ENCODE measurements at regions not wholly inside any gene's neighbourhood (a gene's known extent, or its start where the extent isn't known, plus 50 kb on each side); places are given as distances from the start of the nearest gene placed in this dataset.
A peak's percentile ranks its signal among the peaks of the same experiment; 100 is the strongest.

DNA sequence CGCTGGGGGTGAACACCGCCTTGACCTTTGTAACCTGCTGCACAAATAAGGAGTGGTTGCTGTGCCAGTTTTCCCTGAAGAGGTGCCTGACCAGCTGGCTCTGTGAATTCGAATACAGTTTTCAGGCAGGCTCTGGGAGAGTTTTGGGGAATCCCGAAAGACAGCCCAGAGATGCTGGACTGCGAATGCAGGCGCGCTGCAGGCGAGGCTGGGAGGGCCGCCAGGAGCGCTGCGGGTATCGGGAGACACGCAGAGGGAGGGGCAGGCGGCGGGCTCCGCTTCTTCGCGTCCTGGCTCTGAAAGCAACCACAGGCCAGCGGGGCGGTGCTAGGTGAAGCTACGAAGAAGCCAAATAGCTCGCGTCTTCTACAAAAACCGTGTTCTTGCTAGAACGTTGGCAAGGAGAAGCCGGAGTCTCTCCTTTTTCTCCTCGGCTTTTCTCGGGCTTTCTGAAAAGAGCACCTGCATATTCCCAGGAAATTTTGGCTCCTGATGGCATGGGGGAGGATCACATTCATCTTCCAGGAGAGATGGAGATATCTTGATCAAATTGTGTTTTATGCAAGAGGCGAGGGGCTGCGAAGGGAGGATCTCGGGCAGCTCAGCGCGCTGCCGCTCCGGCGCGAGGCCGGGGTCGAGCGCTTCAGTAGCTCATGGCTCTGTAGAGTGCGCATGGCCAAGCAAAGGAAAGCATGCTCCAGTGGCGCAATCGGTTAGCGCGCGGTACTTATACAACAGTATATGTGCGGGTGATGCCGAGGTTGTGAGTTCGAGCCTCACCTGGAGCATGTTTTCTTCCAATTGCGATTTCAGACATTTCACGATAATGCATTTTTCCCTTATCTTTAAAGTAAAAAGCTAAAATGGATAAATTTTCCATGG is 158.1 kb upstream of the ZNF184 start (continued):
- TF ChIP-seq ZNF569 (CRISPR knock-in tag; IDR thresholded peaks at IDR 0.05; ENCODE audit: borderline replicate concordance) (no peak), BCL6 (CRISPR knock-in tag; IDR thresholded peaks at IDR 0.05) (0 out of 2 replicates have a peak, but pooled peaks have one; percentile 49), ZSCAN12 (CRISPR knock-in tag; IDR thresholded peaks at IDR 0.05) (0 out of 2 replicates have a peak, but pooled peaks have one; percentile 24), GTF3A (CRISPR knock-in tag; conservative IDR thresholded peaks at IDR 0.05) (no peak), ZNF747 (CRISPR knock-in tag; IDR thresholded peaks at IDR 0.05; ENCODE audit: borderline replicate concordance) (peak; percentile 93), NKX3-1 (CRISPR knock-in tag; IDR thresholded peaks at IDR 0.05) (peak; percentile 84), ATF7 (IDR thresholded peaks at IDR 0.05) (no peak), ATF7 (CRISPR knock-in tag; IDR thresholded peaks at IDR 0.05) (peak; percentile 62), FLYWCH1 (CRISPR knock-in tag; IDR thresholded peaks at IDR 0.05) (peak; percentile 96), ZNF562 (CRISPR knock-in tag; IDR thresholded peaks at IDR 0.05; ENCODE audit: borderline replicate concordance) (peak; percentile 62; the same call in 1 of the 2 replicates), ZNF430 (CRISPR knock-in tag; IDR thresholded peaks at IDR 0.05) (peak; percentile 96), RFX3 (CRISPR knock-in tag; IDR thresholded peaks at IDR 0.05) (no peak), ZNF556 (CRISPR knock-in tag; IDR thresholded peaks at IDR 0.05; ENCODE audit: borderline replicate concordance) (peak; percentile 81; the same call in 1 of the 2 replicates), XBP1 (CRISPR knock-in tag; IDR thresholded peaks at IDR 0.05) (no peak), ZMYM3 (CRISPR knock-in tag; IDR thresholded peaks at IDR 0.05) (peak; percentile 83; the same call in 1 of the 2 replicates), ZBTB42 (CRISPR knock-in tag; IDR thresholded peaks at IDR 0.05) (0 out of 2 replicates have a peak, but pooled peaks have one; percentile 76), ATF7-NPFF (CRISPR knock-in tag; IDR thresholded peaks at IDR 0.05; ENCODE audit: low read depth) (peak; percentile 96), NFKB2 (CRISPR knock-in tag; IDR thresholded peaks at IDR 0.05; ENCODE audit: borderline replicate concordance) (peak; percentile 96), TEAD2 (CRISPR knock-in tag; IDR thresholded peaks at IDR 0.05) (no peak), TEAD3 (CRISPR knock-in tag; optimal IDR thresholded peaks at IDR 0.05; ENCODE audit: borderline replicate concordance) (peak; percentile 73), ZNF644 (CRISPR knock-in tag; IDR thresholded peaks at IDR 0.05; ENCODE audit: low read depth) (peak; percentile 71), SP140L (CRISPR knock-in tag; IDR thresholded peaks at IDR 0.05; ENCODE audit: borderline replicate concordance) (peak; percentile 97; the same call in 1 of the 2 replicates), TCF7L2 (IDR thresholded peaks at IDR 0.05; ENCODE audit: low read depth, low read length) (no peak), SAP130 (CRISPR knock-in tag; IDR thresholded peaks at IDR 0.05; ENCODE audit: low read depth) (peak; percentile 75), ZNF552 (CRISPR knock-in tag; IDR thresholded peaks at IDR 0.05; ENCODE audit: borderline replicate concordance) (peak; percentile 60; the same call in 1 of the 2 replicates), ZNF558 (CRISPR knock-in tag; IDR thresholded peaks at IDR 0.05; ENCODE audit: borderline replicate concordance) (peak; percentile 94; the same call in 1 of the 2 replicates), ZNF431 (CRISPR knock-in tag; IDR thresholded peaks at IDR 0.05; ENCODE audit: borderline replicate concordance, low read depth) (peak; percentile 85)
- TF ChIP-seq, protein P1, sequence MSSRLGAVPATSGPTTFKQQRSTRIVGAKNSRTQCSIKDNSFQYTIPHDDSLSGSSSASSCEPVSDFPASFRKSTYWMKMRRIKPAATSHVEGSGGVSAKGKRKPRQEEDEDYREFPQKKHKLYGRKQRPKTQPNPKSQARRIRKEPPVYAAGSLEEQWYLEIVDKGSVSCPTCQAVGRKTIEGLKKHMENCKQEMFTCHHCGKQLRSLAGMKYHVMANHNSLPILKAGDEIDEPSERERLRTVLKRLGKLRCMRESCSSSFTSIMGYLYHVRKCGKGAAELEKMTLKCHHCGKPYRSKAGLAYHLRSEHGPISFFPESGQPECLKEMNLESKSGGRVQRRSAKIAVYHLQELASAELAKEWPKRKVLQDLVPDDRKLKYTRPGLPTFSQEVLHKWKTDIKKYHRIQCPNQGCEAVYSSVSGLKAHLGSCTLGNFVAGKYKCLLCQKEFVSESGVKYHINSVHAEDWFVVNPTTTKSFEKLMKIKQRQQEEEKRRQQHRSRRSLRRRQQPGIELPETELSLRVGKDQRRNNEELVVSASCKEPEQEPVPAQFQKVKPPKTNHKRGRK (CRISPR knock-in tag; IDR thresholded peaks at IDR 0.05), result 0 out of 2 replicates have a peak, but pooled peaks have one; percentile 36
- TF ChIP-seq, protein P2, sequence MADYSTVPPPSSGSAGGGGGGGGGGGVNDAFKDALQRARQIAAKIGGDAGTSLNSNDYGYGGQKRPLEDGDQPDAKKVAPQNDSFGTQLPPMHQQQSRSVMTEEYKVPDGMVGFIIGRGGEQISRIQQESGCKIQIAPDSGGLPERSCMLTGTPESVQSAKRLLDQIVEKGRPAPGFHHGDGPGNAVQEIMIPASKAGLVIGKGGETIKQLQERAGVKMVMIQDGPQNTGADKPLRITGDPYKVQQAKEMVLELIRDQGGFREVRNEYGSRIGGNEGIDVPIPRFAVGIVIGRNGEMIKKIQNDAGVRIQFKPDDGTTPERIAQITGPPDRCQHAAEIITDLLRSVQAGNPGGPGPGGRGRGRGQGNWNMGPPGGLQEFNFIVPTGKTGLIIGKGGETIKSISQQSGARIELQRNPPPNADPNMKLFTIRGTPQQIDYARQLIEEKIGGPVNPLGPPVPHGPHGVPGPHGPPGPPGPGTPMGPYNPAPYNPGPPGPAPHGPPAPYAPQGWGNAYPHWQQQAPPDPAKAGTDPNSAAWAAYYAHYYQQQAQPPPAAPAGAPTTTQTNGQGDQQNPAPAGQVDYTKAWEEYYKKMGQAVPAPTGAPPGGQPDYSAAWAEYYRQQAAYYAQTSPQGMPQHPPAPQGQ (CRISPR knock-in tag; IDR thresholded peaks at IDR 0.05; ENCODE audit: borderline replicate concordance), result no peak; the same call in 1 of the 2 replicates

Measured in HepG2 (cell line).